HG02610 (cell line): ENCODE measurements at regions not wholly inside any gene's neighbourhood (a gene's known extent, or its start where the extent isn't known, plus 50 kb on each side); places are given as distances from the start of the nearest gene placed in this dataset.

Experiments
- ATAC-seq: cut with Tn5 transposase; IDR thresholded peaks from one replicate; pipeline ENCODE4 v1.9.1; 2021; ENCODE audit warnings: mild to moderate bottlenecking, moderate library complexity; ENCODE audit not compliant: unreplicated experiment

DNA sequence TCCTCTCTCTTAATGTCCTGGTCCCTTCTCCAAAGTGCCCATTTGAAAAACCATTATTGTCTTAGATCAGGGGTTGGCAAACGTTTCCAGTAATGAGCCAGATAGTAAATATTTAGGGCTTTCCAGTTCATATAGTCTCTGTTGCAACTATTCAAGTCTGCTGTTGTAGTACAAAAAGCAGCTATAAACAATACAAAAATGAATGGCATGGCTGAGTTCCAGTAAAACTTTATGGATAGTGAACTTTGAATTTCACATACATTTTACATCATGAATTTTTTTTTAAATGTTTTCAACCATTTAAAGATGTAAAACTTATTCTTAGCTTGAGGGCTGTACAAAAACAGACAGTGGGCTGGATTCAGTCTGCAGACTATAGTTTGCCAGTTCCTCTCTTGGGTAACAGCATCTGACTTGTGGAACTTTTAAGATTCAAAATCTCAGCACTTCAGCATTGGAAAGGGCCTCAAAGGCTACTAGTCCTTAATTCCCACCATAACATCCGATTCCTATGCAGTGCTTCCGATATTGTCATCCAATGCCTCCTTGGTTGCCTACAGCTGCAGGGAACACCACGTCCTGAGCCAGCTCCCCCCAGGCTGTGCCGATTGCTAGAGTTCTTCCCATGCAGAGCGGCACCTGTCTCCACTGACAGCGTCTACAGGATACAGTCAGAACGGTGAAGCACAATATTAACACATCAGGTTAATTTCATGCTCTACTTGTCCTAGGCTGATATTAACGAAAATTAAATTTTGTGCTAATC lies 65.6 kb upstream of the E2F8 start:
- no peak for ATAC-seq

DNA sequence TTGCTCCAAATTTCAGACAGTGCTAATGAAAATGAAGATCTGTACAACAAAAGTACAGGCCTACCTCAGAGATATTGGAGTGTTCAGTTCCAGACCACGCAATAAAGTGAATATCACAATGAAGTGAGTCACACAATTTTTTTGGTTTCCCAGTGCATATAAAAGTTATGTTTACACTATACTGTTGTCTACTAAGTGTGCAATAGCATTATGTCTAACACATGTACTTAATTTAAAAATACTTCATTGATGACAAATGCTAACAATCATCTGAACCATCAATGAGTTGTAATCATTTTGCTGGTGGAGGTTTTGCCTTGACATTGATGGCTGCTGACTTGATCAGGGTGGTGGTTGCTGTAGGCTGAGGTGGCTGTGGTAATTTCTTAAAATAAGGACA lies 60.6 kb upstream of the E2F8 start:
- no peak for ATAC-seq

DNA sequence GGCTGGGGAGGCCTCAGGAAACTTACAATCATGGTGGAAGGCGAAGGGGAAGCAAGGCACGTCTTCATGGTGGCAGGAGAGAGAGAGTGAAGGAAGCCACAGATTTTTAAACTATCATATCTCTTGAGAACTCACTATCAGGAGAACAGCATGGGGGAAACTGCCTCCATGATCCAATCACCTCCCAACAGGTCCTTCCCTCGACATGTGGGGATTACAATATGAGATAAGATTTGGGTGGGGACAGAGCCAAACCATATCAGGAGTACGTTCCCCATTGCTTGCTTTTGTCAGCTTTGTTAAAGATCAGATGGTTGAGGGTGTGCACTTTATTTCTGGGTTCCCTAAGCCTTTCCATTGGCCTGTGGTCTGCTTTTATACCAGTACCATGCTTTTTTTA lies 53.7 kb upstream of the E2F8 start:
- no peak for ATAC-seq

DNA sequence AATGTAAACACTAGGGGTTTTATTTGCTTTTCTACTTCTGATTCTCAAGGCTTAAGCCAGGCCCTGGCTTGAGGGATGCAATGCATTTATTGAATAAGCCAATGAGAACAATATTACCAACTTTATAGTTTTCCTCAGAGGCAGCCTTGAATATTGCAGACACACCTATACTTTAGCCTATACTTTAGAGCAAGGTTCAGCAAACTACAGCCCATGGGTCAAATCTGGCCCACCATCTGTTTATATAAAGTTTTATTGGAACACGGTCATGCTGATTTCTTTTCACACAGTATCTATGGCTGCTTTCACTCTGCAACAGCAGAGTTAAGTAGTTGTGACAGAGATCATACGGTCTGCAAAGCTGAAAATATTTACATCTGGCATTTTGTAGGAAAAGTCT lies 50.3 kb upstream of the E2F8 start:
- no peak for ATAC-seq
